ENCODE measurements at regions not wholly inside any gene's neighbourhood (a gene's known extent, or its start where the extent isn't known, plus 50 kb on each side); places are given as distances from the start of the nearest gene placed in this dataset.

- TF ChIP-seq, protein P1, sequence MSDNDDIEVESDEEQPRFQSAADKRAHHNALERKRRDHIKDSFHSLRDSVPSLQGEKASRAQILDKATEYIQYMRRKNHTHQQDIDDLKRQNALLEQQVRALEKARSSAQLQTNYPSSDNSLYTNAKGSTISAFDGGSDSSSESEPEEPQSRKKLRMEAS (IDR thresholded peaks at IDR 0.05), result no peak
- TF ChIP-seq SMC3 (IDR thresholded peaks at IDR 0.05) (no peak), CTCF (IDR thresholded peaks at IDR 0.05) (no peak), POLR2A (IDR thresholded peaks at IDR 0.05; ENCODE audit: low read length) (no peak), EP300 (IDR thresholded peaks at IDR 0.05) (no peak), GATA3 (IDR thresholded peaks at IDR 0.05; ENCODE audit: borderline replicate concordance) (no peak)
Observed at GRCh38 chr7:101714097-101714496, 85.0 kb upstream of the MYL10 start.
